Mammary epithelial cell (primary cell): ENCODE measurements at regions not wholly inside any gene's neighbourhood (a gene's known extent, or its start where the extent isn't known, plus 50 kb on each side); places are given as distances from the start of the nearest gene placed in this dataset.
"Not testable (repeated sequence)": the region's sequence is repeated elsewhere in the genome, so short reads cannot be mapped to it uniquely, and the experiment has no call there.

Source experiments
- CTCF ChIP-seq, 2 donors: IDR thresholded peaks in 1 of 2; conservative IDR thresholded peaks in 1 of 2; 2 replicates each; pipeline ENCODE4 v1.5.1; 2011 to 2012; ENCODE audit warnings: inconsistent platforms in 2 of 2, low read length in 2 of 2, mild to moderate bottlenecking in 2 of 2, control low read depth in 1 of 2, low read depth in 1 of 2; ENCODE audit not compliant: insufficient read depth in 1 of 2; ENCODE audit errors: extremely low read depth in 1 of 2
- EZH2 ChIP-seq: IDR thresholded peaks from 2 replicates; pipeline ENCODE4 v1.6.1; 2012; ENCODE audit warnings: low read length, inconsistent platforms, borderline replicate concordance

GRCh38 chr5:124966741-124967140 is 220.3 kb upstream of the ZNF608 start:
- not testable (repeated sequence) for TF ChIP-seq CTCF (conservative IDR thresholded peaks at IDR 0.05 in 1 of 2, IDR thresholded peaks at IDR 0.05 in 1 of 2; ENCODE audit: extremely low read depth in 1 of 2, insufficient read depth in 1 of 2, low read depth in 1 of 2, low read length in 2 of 2); EZH2
